Esophagus muscularis mucosa (tissue), 3 donors: ENCODE measurements at regions not wholly inside any gene's neighbourhood (a gene's known extent, or its start where the extent isn't known, plus 50 kb on each side); places are given as distances from the start of the nearest gene placed in this dataset.

ENCODE experiments used
- small RNA-seq, 3 donors: library from RNA; depleted of rRNA; stranded (forward); fragments of <200 nt; gene quantifications; one replicate each; pipeline ENCODE3, GENCODE V24; 2016

Small RNA genes in the stretch of these regions (small RNA-seq; reads per million reads assigned to genes)
- gene AL161669.2 = 0 reads per million in 3 donors
